ENCODE measurements at regions not wholly inside any gene's neighbourhood (a gene's known extent, or its start where the extent isn't known, plus 50 kb on each side); places are given as distances from the start of the nearest gene placed in this dataset.
A peak's percentile ranks its signal among the peaks of the same experiment; 100 is the strongest.

DNA sequence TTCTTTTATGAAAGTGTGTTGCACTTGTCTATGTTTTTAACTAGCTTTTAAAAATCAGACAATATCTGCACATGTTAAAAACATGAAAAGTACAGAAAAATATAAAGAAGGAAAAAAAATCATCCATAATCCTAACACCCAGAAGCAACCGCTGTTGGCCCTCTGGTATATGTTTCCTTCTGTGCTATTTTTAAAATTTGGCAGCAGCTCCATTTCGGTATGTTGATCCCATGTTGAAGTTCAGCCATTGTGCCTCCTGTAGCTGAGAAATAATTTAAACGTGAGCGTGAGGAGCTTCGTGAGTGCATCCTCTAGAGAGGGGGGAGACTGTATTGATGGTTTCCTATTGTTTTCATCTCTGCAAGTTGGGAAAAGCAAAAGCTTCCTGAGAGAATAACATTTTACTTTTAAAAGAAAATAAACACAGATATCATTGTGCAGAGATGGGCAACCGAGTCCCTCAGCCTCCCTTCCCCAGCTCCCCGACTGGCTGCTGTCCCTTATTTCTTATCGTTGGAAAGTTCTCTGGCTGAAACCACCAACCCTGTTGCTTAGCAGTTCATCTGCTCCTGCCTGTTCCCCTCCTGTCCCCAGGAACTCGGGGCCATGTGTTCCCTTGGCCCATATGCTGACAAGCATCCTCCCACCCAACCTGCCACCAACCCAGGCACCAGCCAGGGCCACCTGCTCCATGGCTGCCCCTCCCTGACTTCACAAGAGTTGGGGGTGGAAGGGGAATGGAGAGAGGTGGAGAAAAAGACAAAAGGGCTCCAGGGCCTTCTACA, 499.1 kb upstream of the PODXL start:
- no peaks in the 10 kb centered on the region for H3K27me3 ChIP-seq
- TF ChIP-seq POLR2AphosphoS5 (IDR thresholded peaks at IDR 0.05) (no peak), CTCF (IDR thresholded peaks at IDR 0.05) (no peak)
- H3K36me3 ChIP-seq = no peaks in the 10 kb centered on the region
- H3K4me3 ChIP-seq = no peak overlapping the region
- peaks cover 0 to 49% (median 5%) of the 10 kb centered on the region in 3 donors for H3K4me1 ChIP-seq
- H3K9me3 ChIP-seq = no peaks in the 10 kb centered on the region
- no peak for ATAC-seq
- no peak overlapping the region for H3K27ac ChIP-seq
- 19% methylated on average over 9 of the region's 9 CpGs for WGBS, 2 donors (ENCODE audit: low coverage in 1 of 2)

DNA sequence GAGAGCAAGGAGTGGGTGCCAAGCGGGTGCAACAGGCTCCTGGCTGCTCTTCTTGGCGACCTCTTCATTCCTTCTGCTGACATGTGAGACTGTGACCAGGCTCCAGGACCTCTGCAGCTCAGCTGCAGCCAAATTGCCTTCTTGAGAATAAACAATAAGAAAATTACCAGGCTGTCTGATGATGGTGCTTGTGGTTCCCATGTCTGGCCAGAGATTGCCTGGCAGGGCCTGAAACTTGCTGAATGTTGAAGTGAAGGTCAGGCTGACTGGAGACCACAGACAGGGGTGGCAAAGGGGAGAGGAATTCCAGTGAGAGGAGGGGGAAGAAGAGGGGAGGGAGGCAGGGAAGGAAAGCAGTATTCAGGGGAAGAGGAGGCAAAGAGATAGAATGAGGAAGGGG, 497.4 kb upstream of the PODXL start:
- peaks cover 0 to 49% (median 5%) of the 10 kb centered on the region in 3 donors for H3K4me1 ChIP-seq
- no peaks in the 10 kb centered on the region for H3K36me3 ChIP-seq
- no CpG with 5 or more reads among the region's 2 CpGs for WGBS, 2 donors (ENCODE audit: low coverage in 1 of 2)
- no peaks in the 10 kb centered on the region for H3K9me3 ChIP-seq
- peak overlapping the region in 1 of 4 donors; percentile 45 for H3K27ac ChIP-seq
- TF ChIP-seq EP300 (IDR thresholded peaks at IDR 0.05) (no peak), POLR2AphosphoS5 (IDR thresholded peaks at IDR 0.05) (no peak), CTCF (IDR thresholded peaks at IDR 0.05) (no peak), POLR2A (IDR thresholded peaks at IDR 0.05) (no peak)
- no peak overlapping the region for H3K4me3 ChIP-seq
- ATAC-seq = no peak
- no peaks in the 10 kb centered on the region for H3K27me3 ChIP-seq

GRCh38 chr7:132051311-132051710, 494.9 kb upstream of the PODXL start:
- Histone ChIP-seq H3K27ac (peak overlapping the region in 2 of 4 donors; percentile 3 to 19), H3K36me3 (no peaks in the 10 kb centered on the region), H3K4me3 (no peak overlapping the region), H3K4me1 (peaks cover 0 to 49% (median 5%) of the 10 kb centered on the region in 3 donors), H3K9me3 (no peaks in the 10 kb centered on the region), H3K27me3 (no peaks in the 10 kb centered on the region)
- TF ChIP-seq POLR2AphosphoS5 (IDR thresholded peaks at IDR 0.05) (no peak), POLR2A (IDR thresholded peaks at IDR 0.05) (no peak), CTCF (IDR thresholded peaks at IDR 0.05) (no peak), EP300 (IDR thresholded peaks at IDR 0.05) (no peak)
- WGBS, 2 donors (ENCODE audit: low coverage in 1 of 2) = 7 to 13% methylated on average over 1 to 3 of the region's 3 CpGs
- ATAC-seq = no peak

DNA sequence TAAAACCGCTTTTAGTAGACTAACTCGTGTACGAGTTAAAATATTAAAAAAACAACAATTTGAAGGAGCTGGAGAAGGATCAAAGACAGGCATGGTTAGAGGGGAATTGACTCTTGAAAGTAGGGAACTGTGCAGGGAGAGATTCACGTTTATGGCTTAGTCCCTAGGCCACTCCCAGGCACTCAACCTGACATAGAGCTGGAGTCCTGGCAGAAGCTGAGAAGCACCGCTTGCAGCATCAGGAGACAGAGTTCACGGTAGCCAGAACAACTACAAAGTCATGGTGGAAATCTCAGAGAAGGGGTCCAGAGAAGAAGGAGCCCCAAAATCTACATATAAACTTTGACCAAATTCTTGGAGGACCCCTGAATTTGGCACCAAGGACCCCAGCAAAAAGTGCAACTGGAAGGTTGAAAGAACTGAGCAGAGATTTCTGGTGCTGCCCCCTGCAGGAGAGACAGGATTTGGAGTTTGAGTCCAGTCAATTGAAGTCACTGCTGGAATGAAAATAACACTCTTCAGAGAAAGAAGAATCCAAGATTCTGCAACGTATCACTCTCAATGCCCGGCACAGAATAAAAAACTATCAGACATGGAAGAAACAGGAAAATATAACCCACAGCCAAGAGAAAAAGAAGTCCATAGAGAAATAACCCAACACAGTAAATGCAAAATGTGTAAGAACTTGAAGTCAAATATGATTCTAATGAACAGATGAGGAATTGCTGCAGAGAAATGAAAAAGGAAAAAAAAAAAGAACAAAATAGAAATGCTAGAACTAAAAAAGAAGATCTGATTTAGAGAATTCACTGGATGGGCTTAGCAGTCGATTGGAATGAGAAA, 493.3 kb upstream of the PODXL start:
- Histone ChIP-seq H3K27ac (no peak overlapping the region), H3K9me3 (no peaks in the 10 kb centered on the region), H3K27me3 (no peaks in the 10 kb centered on the region), H3K4me3 (no peak overlapping the region), H3K4me1 (peaks cover 0 to 35% (median 5%) of the 10 kb centered on the region in 3 donors), H3K36me3 (no peaks in the 10 kb centered on the region)
- TF ChIP-seq POLR2AphosphoS5 (IDR thresholded peaks at IDR 0.05) = no peak
- TF ChIP-seq EP300 (IDR thresholded peaks at IDR 0.05) = no peak
- TF ChIP-seq CTCF (IDR thresholded peaks at IDR 0.05) = peak in 1 of 4 experiments; percentile 45
- TF ChIP-seq POLR2A (IDR thresholded peaks at IDR 0.05) = no peak
- WGBS, 2 donors (ENCODE audit: low coverage in 1 of 2) = 58 to 63% methylated on average over 5 to 9 of the region's 9 CpGs
- no peak for ATAC-seq

Data from gastroesophageal sphincter (tissue), 4 donors.